ENCODE measurements at regions not wholly inside any gene's neighbourhood (a gene's known extent, or its start where the extent isn't known, plus 50 kb on each side); places are given as distances from the start of the nearest gene placed in this dataset.

DNA sequence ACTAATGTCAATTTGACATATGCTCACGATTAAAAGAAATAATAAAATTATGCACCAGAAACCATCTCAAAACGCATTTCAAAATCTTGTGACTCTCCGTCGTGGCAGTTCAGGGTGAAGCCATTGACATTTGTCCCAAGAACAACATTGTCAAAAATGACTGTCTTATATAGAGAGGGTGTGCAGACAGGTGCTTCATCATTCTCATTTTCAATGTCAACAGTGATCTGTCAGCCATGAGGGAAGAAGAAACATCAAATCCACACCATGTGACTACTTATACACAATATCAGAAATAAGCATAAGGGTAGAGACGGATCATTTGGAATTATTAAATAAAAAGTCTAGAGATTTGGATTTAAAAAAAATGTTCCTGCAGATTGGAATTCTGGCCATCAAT is 65.1 kb upstream of the C3orf49 start:
- intact Hi-C loops (cut with micrococcal nuclease) (no loop called here), dilution Hi-C loops (cut with MboI; ENCODE audit: extremely low pct_ligation_motif_present, low sequenced_read_pairs) (no loop called here)
- Histone ChIP-seq H3K36me3 (ENCODE audit: control insufficient read depth in 2 of 2, extremely low read depth in 1 of 2, insufficient read depth in 2 of 2, low read length in 2 of 2) (no peaks in the 10 kb centered on the region), H3K4me2 (ENCODE audit: insufficient read depth, low read length) (no peak overlapping the region), H4K20me1 (replicated peaks; ENCODE audit: control insufficient read depth, extremely low read depth, insufficient read depth, low read length) (no peaks in the 10 kb centered on the region), H3K27ac (ENCODE audit: insufficient read depth, low read depth, low read length) (no peak overlapping the region), H3K9ac (replicated peaks; ENCODE audit: extremely low read depth, insufficient read depth, low read length) (no peak overlapping the region), H3K27me3 (ENCODE audit: control insufficient read depth in 2 of 2, insufficient read depth in 2 of 2, low read length in 2 of 2) (no peaks in the 10 kb centered on the region), H3K79me2 (ENCODE audit: control insufficient read depth, insufficient read depth, low read length) (no peaks in the 10 kb centered on the region), H3K9me3 (replicated peaks; ENCODE audit: control insufficient read depth, insufficient read depth, low read length) (no peaks in the 10 kb centered on the region), H3K4me3 (replicated peaks in 1 of 3; ENCODE audit: insufficient read depth in 1 of 3, low read depth in 1 of 3, low read length in 3 of 3) (no peak overlapping the region), H3K4me1 (ENCODE audit: control insufficient read depth, extremely low read depth, insufficient read depth, low read length) (no peaks in the 10 kb centered on the region), H3K9me1 (replicated peaks; ENCODE audit: control insufficient read depth, extremely low read depth, insufficient read depth, low read length) (no peaks in the 10 kb centered on the region), H2AFZ (ENCODE audit: low read depth, low read length) (no peak overlapping the region)
- CTCF ChIA-PET: no interaction called here
- DNase-seq (ENCODE audit: low read depth, low spot score): no peak
- FAIRE-seq: no peak
- TF ChIP-seq MYC (IDR thresholded peaks at IDR 0.05; ENCODE audit: low read depth, low read length) (no peak), FOS (IDR thresholded peaks at IDR 0.05; ENCODE audit: borderline replicate concordance, insufficient read depth, low read length) (no peak), POLR2AphosphoS5 (IDR thresholded peaks at IDR 0.05; ENCODE audit: insufficient read depth, low read depth, low read length) (no peak)
- POLR2A ChIA-PET: no interaction called here
- BruUV-seq (replicated peaks): no TSS peak

DNA sequence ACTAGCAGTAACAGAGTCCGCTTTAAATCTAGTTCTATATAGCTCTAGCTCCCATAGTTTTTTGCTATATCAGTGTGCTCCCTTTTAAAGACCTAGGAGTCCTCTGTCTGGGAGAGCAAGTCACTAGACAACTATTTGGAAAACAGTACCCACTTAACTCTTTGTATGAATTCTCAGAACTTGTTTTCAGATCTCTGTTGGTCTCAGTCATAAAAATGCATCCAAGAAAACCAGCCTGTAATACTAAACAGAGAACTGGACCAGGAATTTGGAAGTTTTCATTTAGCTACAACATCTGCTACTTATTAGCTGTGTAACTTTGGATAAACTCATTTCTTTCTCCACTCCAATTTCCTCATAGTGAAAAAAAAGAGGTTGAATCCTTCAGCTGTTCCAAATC is 56.9 kb upstream of the C3orf49 start:
- dilution Hi-C loops (cut with MboI; ENCODE audit: extremely low pct_ligation_motif_present, low sequenced_read_pairs) (no loop called here), intact Hi-C loops (cut with micrococcal nuclease) (no loop called here)
- ChIA-PET CTCF (no interaction called here), POLR2A (interaction anchor here (0.6 kb wide), 1 partner anchor 117 kb away, joined by 5 read pairs; no protein-coding TSS in a partner anchor)
- no peaks in the 10 kb centered on the region for H4K20me1 ChIP-seq (replicated peaks; ENCODE audit: control insufficient read depth, extremely low read depth, insufficient read depth, low read length)
- no peaks in the 10 kb centered on the region for H3K79me2 ChIP-seq (ENCODE audit: control insufficient read depth, insufficient read depth, low read length)
- H3K4me1 ChIP-seq (ENCODE audit: control insufficient read depth, extremely low read depth, insufficient read depth, low read length): no peaks in the 10 kb centered on the region
- H3K27me3 ChIP-seq (ENCODE audit: control insufficient read depth in 2 of 2, insufficient read depth in 2 of 2, low read length in 2 of 2): no peaks in the 10 kb centered on the region
- no peak overlapping the region for H3K27ac ChIP-seq (ENCODE audit: insufficient read depth, low read depth, low read length)
- H3K4me2 ChIP-seq (ENCODE audit: insufficient read depth, low read length): no peak overlapping the region
- no peak for TF ChIP-seq FOS (IDR thresholded peaks at IDR 0.05; ENCODE audit: borderline replicate concordance, insufficient read depth, low read length)
- TF ChIP-seq, protein P1, sequence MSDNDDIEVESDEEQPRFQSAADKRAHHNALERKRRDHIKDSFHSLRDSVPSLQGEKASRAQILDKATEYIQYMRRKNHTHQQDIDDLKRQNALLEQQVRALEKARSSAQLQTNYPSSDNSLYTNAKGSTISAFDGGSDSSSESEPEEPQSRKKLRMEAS (IDR thresholded peaks at IDR 0.05; ENCODE audit: insufficient read depth, insufficient read length): no peak
- no peak for TF ChIP-seq POLR2AphosphoS5 (IDR thresholded peaks at IDR 0.05; ENCODE audit: insufficient read depth, low read depth, low read length)
- no peak for TF ChIP-seq EZH2 (IDR thresholded peaks at IDR 0.05; ENCODE audit: borderline replicate concordance, low read depth, low read length, severe bottlenecking)
- no peak for TF ChIP-seq GATA2 (IDR thresholded peaks at IDR 0.05; ENCODE audit: insufficient read depth, insufficient read length, low read depth, low read length)
- TF ChIP-seq, protein P2, sequence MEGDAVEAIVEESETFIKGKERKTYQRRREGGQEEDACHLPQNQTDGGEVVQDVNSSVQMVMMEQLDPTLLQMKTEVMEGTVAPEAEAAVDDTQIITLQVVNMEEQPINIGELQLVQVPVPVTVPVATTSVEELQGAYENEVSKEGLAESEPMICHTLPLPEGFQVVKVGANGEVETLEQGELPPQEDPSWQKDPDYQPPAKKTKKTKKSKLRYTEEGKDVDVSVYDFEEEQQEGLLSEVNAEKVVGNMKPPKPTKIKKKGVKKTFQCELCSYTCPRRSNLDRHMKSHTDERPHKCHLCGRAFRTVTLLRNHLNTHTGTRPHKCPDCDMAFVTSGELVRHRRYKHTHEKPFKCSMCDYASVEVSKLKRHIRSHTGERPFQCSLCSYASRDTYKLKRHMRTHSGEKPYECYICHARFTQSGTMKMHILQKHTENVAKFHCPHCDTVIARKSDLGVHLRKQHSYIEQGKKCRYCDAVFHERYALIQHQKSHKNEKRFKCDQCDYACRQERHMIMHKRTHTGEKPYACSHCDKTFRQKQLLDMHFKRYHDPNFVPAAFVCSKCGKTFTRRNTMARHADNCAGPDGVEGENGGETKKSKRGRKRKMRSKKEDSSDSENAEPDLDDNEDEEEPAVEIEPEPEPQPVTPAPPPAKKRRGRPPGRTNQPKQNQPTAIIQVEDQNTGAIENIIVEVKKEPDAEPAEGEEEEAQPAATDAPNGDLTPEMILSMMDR (IDR thresholded peaks at IDR 0.05; ENCODE audit: extremely low read depth in 1 of 2, insufficient read depth in 1 of 2, low read depth in 1 of 2, low read length in 2 of 2): no peak
- TF ChIP-seq POLR2A (IDR thresholded peaks at IDR 0.05; ENCODE audit: low read depth, low read length): no peak
- TF ChIP-seq MYC (IDR thresholded peaks at IDR 0.05; ENCODE audit: low read depth, low read length): no peak
- TF ChIP-seq JUN (IDR thresholded peaks at IDR 0.05; ENCODE audit: borderline replicate concordance, insufficient read depth, insufficient read length, low read depth): no peak
- no peak overlapping the region for H3K4me3 ChIP-seq (replicated peaks in 1 of 3; ENCODE audit: insufficient read depth in 1 of 3, low read depth in 1 of 3, low read length in 3 of 3)
- DNase-seq (ENCODE audit: low read depth, low spot score) (no peak), FAIRE-seq (no peak)
- no TSS peak for BruUV-seq (replicated peaks)
- no peak overlapping the region for H2AFZ ChIP-seq (ENCODE audit: low read depth, low read length)
- no peaks in the 10 kb centered on the region for H3K9me3 ChIP-seq (replicated peaks; ENCODE audit: control insufficient read depth, insufficient read depth, low read length)
- H3K9ac ChIP-seq (replicated peaks; ENCODE audit: extremely low read depth, insufficient read depth, low read length): no peak overlapping the region
- no peaks in the 10 kb centered on the region for H3K36me3 ChIP-seq (ENCODE audit: control insufficient read depth in 2 of 2, extremely low read depth in 1 of 2, insufficient read depth in 2 of 2, low read length in 2 of 2)
- H3K9me1 ChIP-seq (replicated peaks; ENCODE audit: control insufficient read depth, extremely low read depth, insufficient read depth, low read length): no peaks in the 10 kb centered on the region

Data from endothelial cell of umbilical vein (primary cell).